WTC11 (cell line): ENCODE measurements at regions not wholly inside any gene's neighbourhood (a gene's known extent, or its start where the extent isn't known, plus 50 kb on each side); places are given as distances from the start of the nearest gene placed in this dataset.

Source experiments
- ATAC-seq: fragments of 200-7000 bp; cut with Tn5 transposase; 2 replicates; pipeline ENCODE4 v1.10.0; 2021; ENCODE audit warnings: mild to moderate bottlenecking, moderate library complexity
- CTCF ChIA-PET: fragments of 300-600 bp; sonication (Branson Sonifier 250); formaldehyde crosslinking; loops from one replicate; lab custom pipeline; 2021; ENCODE audit warnings: antibody characterized with exemption; lab: Charles Lee
- POLR2A ChIA-PET: fragments of 350-600 bp; sonication (Branson Sonifier 250); formaldehyde crosslinking; loops from one replicate; lab custom pipeline; 2021; ENCODE audit warnings: antibody characterized with exemption; lab: Charles Lee
- DNase-seq: peaks from one replicate; pipeline ENCODE4 v3.0.0; 2021; ENCODE audit warnings: low spot score
- H3K27ac Mint-ChIP-seq: 2 replicates; pipeline ENCODE4 v1.8.0; 2021; ENCODE audit warnings: mixed read lengths
- H3K27me3 Mint-ChIP-seq: 2 replicates; pipeline ENCODE4 v1.8.0; 2021; ENCODE audit warnings: low read depth, mild to moderate bottlenecking, moderate library complexity, mixed read lengths
- H3K36me3 Mint-ChIP-seq: 2 replicates; pipeline ENCODE4 v1.8.0; 2021; ENCODE audit warnings: mixed read lengths
- H3K4me1 Mint-ChIP-seq: 2 replicates; pipeline ENCODE4 v1.8.0; 2022; ENCODE audit warnings: mixed read lengths
- H3K4me3 Mint-ChIP-seq: 2 replicates; pipeline ENCODE4 v1.8.0; 2021; ENCODE audit warnings: mild to moderate bottlenecking, moderate library complexity, mixed read lengths
- H3K9me3 Mint-ChIP-seq: 2 replicates; pipeline ENCODE4 v1.8.0; 2021; ENCODE audit warnings: mixed read lengths
- MXD4 ChIP-seq: fragments of 250-450 bp; sonication (Bioruptor Pico); IDR thresholded peaks from 2 replicates; pipeline ENCODE4 v1.8.0; 2021; ENCODE audit warnings: mild to moderate bottlenecking, moderate library complexity, borderline replicate concordance
- PRRX2 ChIP-seq: fragments of 250-450 bp; sonication (Bioruptor Pico); IDR thresholded peaks from 2 replicates; pipeline ENCODE4 v1.8.0; 2021; ENCODE audit warnings: mild to moderate bottlenecking
- SP1 ChIP-seq: sonication (generic); formaldehyde crosslinking; conservative IDR thresholded peaks from 2 replicates; pipeline ENCODE4 v1.8.1; 2022; ENCODE audit warnings: missing genetic modification reagents
- ZNF219 ChIP-seq: sonication (generic); formaldehyde crosslinking; IDR thresholded peaks from 2 replicates; pipeline ENCODE4 v1.8.0; 2023; ENCODE audit warnings: missing genetic modification reagents, mild to moderate bottlenecking, borderline replicate concordance
- TF ChIP-seq, protein P1 (sequence below): sonication (generic); formaldehyde crosslinking; IDR thresholded peaks from 2 replicates; pipeline ENCODE4 v1.8.1; 2022; ENCODE audit warnings: low read depth, mild to moderate bottlenecking, moderate library complexity, missing genetic modification reagents, borderline replicate concordance
- TF ChIP-seq, protein P2 (sequence below): fragments of 250-450 bp; sonication (Bioruptor Pico); IDR thresholded peaks from 2 replicates; pipeline ENCODE4 v1.9.0; 2021; ENCODE audit warnings: mild to moderate bottlenecking
- TF ChIP-seq, protein P3 (sequence below): sonication (generic); formaldehyde crosslinking; IDR thresholded peaks from 2 replicates; pipeline ENCODE4 v1.8.1; 2023; ENCODE audit warnings: mild to moderate bottlenecking, missing genetic modification reagents, moderate library complexity
- TF ChIP-seq, protein P4 (sequence below): sonication (generic); formaldehyde crosslinking; IDR thresholded peaks from 2 replicates; pipeline ENCODE4 v1.8.0; 2022; ENCODE audit warnings: mild to moderate bottlenecking, missing genetic modification reagents
- TF ChIP-seq, protein P5 (sequence below): sonication (generic); formaldehyde crosslinking; IDR thresholded peaks from 2 replicates; pipeline ENCODE4 v1.8.0; 2022; ENCODE audit warnings: mild to moderate bottlenecking, missing genetic modification reagents
- TF ChIP-seq, protein P6 (sequence below): fragments of 250-450 bp; sonication (Bioruptor Pico); conservative IDR thresholded peaks from 2 replicates; pipeline ENCODE4 v1.9.0; 2021; ENCODE audit warnings: mild to moderate bottlenecking

DNA sequence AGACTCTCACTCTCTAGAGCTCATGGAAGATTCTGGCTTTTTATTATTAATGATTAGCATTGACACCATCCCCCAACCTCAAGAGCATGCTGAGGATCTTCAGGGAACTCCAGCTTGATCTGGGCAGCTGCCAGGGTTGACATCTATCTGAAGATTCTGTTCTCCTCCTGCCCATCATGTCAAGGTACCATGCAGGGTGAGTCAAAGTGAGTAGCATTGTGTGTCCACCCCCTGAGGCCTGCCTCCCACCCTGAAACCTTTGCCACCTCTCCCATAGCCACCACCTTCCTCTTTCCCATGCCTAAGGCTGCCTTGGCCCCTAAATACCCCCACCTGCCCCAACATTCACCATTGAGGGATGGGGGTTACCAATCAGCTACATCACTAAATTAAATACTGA lies 70.1 kb upstream of the SLCO3A1 start (continued):
- TF ChIP-seq, protein P1, sequence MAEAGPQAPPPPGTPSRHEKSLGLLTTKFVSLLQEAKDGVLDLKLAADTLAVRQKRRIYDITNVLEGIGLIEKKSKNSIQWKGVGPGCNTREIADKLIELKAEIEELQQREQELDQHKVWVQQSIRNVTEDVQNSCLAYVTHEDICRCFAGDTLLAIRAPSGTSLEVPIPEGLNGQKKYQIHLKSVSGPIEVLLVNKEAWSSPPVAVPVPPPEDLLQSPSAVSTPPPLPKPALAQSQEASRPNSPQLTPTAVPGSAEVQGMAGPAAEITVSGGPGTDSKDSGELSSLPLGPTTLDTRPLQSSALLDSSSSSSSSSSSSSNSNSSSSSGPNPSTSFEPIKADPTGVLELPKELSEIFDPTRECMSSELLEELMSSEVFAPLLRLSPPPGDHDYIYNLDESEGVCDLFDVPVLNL (CRISPR knock-in tag): no peak
- TF ChIP-seq, protein P2, sequence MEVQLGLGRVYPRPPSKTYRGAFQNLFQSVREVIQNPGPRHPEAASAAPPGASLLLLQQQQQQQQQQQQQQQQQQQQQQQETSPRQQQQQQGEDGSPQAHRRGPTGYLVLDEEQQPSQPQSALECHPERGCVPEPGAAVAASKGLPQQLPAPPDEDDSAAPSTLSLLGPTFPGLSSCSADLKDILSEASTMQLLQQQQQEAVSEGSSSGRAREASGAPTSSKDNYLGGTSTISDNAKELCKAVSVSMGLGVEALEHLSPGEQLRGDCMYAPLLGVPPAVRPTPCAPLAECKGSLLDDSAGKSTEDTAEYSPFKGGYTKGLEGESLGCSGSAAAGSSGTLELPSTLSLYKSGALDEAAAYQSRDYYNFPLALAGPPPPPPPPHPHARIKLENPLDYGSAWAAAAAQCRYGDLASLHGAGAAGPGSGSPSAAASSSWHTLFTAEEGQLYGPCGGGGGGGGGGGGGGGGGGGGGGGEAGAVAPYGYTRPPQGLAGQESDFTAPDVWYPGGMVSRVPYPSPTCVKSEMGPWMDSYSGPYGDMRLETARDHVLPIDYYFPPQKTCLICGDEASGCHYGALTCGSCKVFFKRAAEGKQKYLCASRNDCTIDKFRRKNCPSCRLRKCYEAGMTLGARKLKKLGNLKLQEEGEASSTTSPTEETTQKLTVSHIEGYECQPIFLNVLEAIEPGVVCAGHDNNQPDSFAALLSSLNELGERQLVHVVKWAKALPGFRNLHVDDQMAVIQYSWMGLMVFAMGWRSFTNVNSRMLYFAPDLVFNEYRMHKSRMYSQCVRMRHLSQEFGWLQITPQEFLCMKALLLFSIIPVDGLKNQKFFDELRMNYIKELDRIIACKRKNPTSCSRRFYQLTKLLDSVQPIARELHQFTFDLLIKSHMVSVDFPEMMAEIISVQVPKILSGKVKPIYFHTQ (CRISPR knock-in tag): no peak
- TF ChIP-seq, protein P3, sequence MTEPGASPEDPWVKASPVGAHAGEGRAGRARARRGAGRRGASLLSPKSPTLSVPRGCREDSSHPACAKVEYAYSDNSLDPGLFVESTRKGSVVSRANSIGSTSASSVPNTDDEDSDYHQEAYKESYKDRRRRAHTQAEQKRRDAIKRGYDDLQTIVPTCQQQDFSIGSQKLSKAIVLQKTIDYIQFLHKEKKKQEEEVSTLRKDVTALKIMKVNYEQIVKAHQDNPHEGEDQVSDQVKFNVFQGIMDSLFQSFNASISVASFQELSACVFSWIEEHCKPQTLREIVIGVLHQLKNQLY (CRISPR knock-in tag): no peak

DNA sequence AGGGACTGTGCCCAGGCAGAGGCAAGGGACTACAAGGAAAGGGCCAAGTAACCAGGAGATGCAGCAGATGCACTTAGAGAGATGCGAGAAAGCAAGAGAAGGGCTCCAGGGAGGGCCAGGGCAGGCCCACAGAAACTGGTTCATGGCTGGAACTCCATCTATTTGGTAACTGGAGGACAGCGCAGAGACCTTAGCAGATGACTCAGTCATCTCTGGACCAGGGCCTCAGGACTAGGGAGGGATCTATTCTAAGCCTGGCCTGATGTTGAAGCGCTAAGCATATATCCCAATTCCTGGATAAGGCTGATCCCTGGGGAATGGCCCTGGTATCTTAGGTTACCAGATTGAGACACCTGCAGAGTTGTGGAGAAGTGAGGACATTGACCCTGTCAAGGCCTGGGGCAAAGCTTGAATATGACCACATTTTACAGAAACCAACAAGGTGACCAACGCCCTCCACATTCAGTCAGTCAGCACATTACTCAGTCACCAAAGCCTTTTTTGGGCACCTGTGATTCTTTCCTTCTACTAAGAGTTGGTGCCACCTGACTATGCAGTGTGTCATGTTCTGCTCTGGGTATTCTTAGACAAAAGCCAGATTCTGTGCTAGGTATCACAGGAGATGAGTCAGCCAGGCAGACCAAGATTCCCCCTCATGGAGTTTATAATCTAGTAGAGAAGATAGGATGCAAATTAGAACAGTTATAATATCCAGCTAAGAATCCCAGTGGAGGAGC lies 68.4 kb upstream of the SLCO3A1 start:
- Mint-ChIP-seq H3K36me3 (no peaks in the 10 kb centered on the region), H3K4me3 (no peak overlapping the region), H3K27ac (no peak overlapping the region), H3K4me1 (no peaks in the 10 kb centered on the region), H3K9me3 (no peaks in the 10 kb centered on the region; the same call in 1 of the 2 replicates), H3K27me3 (no peaks in the 10 kb centered on the region)
- DNase-seq (no peak), ATAC-seq (no peak)
- CTCF ChIA-PET: interaction anchor here (1.5 kb wide), 1 partner anchor 79 kb away, joined by 4 read pairs; no protein-coding TSS in a partner anchor
- POLR2A ChIA-PET: no interaction called here
- TF ChIP-seq, protein P4, sequence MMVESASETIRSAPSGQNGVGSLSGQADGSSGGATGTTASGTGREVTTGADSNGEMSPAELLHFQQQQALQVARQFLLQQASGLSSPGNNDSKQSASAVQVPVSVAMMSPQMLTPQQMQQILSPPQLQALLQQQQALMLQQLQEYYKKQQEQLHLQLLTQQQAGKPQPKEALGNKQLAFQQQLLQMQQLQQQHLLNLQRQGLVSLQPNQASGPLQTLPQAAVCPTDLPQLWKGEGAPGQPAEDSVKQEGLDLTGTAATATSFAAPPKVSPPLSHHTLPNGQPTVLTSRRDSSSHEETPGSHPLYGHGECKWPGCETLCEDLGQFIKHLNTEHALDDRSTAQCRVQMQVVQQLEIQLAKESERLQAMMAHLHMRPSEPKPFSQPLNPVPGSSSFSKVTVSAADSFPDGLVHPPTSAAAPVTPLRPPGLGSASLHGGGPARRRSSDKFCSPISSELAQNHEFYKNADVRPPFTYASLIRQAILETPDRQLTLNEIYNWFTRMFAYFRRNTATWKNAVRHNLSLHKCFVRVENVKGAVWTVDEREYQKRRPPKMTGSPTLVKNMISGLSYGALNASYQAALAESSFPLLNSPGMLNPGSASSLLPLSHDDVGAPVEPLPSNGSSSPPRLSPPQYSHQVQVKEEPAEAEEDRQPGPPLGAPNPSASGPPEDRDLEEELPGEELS (CRISPR knock-in tag): no peak

DNA sequence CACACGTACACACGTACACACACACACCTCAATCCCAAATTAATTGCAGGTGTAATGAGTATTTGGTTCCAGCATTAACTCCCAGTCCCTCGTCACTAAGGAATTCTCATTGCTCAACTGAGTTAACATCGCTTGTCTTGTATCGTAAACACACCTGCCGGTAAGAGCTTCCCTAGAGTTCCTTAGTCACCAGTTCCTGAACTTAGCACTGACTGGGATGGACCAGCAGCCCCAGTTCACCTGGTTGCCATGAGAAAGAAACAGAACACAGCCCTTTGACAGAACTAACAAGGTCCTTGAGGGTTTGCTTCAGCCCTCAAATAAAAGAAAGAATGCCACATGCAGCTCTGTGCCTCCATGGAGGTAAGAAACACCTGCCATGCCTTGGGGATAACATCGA lies 66.3 kb upstream of the SLCO3A1 start:
- no peaks in the 10 kb centered on the region for H3K36me3 Mint-ChIP-seq
- TF ChIP-seq, protein P5, sequence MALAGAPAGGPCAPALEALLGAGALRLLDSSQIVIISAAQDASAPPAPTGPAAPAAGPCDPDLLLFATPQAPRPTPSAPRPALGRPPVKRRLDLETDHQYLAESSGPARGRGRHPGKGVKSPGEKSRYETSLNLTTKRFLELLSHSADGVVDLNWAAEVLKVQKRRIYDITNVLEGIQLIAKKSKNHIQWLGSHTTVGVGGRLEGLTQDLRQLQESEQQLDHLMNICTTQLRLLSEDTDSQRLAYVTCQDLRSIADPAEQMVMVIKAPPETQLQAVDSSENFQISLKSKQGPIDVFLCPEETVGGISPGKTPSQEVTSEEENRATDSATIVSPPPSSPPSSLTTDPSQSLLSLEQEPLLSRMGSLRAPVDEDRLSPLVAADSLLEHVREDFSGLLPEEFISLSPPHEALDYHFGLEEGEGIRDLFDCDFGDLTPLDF: no peak
- TF ChIP-seq ZNF219 (CRISPR knock-in tag): no peak
- TF ChIP-seq SP1 (CRISPR knock-in tag): no peak
- TF ChIP-seq, protein P6, sequence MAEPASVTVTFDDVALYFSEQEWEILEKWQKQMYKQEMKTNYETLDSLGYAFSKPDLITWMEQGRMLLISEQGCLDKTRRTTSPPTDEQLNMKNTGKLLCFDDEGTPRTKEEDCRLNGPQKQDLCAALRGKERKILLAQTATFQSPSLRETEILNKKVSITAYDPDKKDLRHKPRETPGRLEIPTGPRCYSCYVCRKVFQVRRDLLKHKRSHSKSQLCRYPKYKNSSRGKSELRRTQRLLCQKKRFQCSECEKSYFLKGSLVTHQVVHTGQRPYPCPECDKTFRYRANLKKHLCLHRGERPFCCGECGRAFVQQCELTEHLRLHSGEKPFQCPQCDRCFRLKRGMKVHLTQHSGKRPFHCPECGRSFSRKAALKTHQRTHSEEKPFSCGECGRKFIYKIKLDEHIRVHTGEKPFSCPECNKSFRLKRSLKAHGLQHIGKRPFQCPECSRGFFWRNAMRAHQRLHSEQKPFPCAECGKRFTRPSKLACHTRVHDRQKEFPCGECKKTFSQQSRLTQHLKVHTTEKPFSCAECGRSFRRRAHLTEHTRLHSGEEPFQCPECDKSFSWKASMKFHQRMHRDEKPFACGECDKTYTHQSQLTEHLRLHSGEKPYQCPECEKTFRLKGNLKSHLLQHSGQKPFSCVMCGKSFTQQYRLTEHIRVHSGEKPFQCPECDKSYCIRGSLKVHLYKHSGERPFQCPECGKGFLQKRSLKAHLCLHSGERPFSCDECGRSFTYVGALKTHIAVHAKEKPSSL (CRISPR knock-in tag): no peak
- TF ChIP-seq PRRX2 (CRISPR knock-in tag): no peak
- TF ChIP-seq MXD4 (CRISPR knock-in tag): no peak
- TF ChIP-seq, all 79 proteins: peak for 0
- no peak for ATAC-seq
- Mint-ChIP-seq H3K4me1 (no peaks in the 10 kb centered on the region), H3K4me3 (no peak overlapping the region), H3K9me3 (no peaks in the 10 kb centered on the region; the same call in 1 of the 2 replicates), H3K27ac (no peak overlapping the region), H3K27me3 (no peaks in the 10 kb centered on the region)
- POLR2A ChIA-PET: interaction anchor here (0.7 kb wide), 1 partner anchor 557 kb away, joined by 6 read pairs; no protein-coding TSS in a partner anchor
- DNase-seq: no peak
- CTCF ChIA-PET: interaction anchor here (0.7 to 1.2 kb wide), 2 partner anchors 81 to 625 kb away, joined by 3 to 4 read pairs; no protein-coding TSS in a partner anchor
